GM23338 (cell line): ENCODE measurements at regions not wholly inside any gene's neighbourhood (a gene's known extent, or its start where the extent isn't known, plus 50 kb on each side); places are given as distances from the start of the nearest gene placed in this dataset.

Experiments used
- ATAC-seq: fragments of 200-7000 bp; cut with Tn5 transposase; 3 replicates; pipeline ENCODE4 v1.9.1; 2020
- DNase-seq: peaks from one replicate; pipeline ENCODE4 v3.0.0-alpha.2; 2015; ENCODE audit warnings: low spot score
- H2AFZ ChIP-seq: fragments of 200-600 bp; sonication (generic); 2 replicates; pipeline ENCODE4 v1.8.0; 2016; ENCODE audit warnings: antibody characterized with exemption, mild to moderate bottlenecking, moderate library complexity
- H3F3A ChIP-seq: fragments of 200-600 bp; sonication (generic); replicated peaks from 2 replicates; pipeline ENCODE4 v1.8.0; 2017; ENCODE audit warnings: antibody characterized with exemption, mixed run types, low read depth
- H3K27ac ChIP-seq: fragments of 200-600 bp; sonication (generic); 2 replicates; pipeline ENCODE4 v1.6.1; 2016; ENCODE audit warnings: low read depth
- H3K27me3 ChIP-seq: fragments of 200-600 bp; sonication (generic); 2 replicates; pipeline ENCODE4 v1.8.0; 2016; ENCODE audit warnings: mild to moderate bottlenecking, mixed run types, moderate library complexity; ENCODE audit not compliant: insufficient read depth
- H3K36me3 ChIP-seq: fragments of 200-600 bp; sonication (generic); 2 replicates; pipeline ENCODE4 v1.8.0; 2016; ENCODE audit warnings: mild to moderate bottlenecking; ENCODE audit not compliant: insufficient read depth
- H3K4me1 ChIP-seq: fragments of 200-600 bp; sonication (generic); 2 replicates; pipeline ENCODE4 v1.8.0; 2016; ENCODE audit warnings: mild to moderate bottlenecking, moderate library complexity; ENCODE audit not compliant: insufficient read depth
- H3K4me2 ChIP-seq: fragments of 200-600 bp; sonication (generic); 2 replicates; pipeline ENCODE4 v1.7.1; 2017; ENCODE audit warnings: mixed run types
- H3K4me3 ChIP-seq: fragments of 200-600 bp; sonication (generic); 2 replicates; pipeline ENCODE4 v1.6.1; 2016; ENCODE audit warnings: mixed run types
- H3K79me2 ChIP-seq: fragments of 200-600 bp; sonication (generic); replicated peaks from 2 replicates; pipeline ENCODE4 v1.8.0; 2017; ENCODE audit warnings: mild to moderate bottlenecking; ENCODE audit not compliant: insufficient read depth
- H3K9me2 ChIP-seq: fragments of 200-600 bp; sonication (generic); 2 replicates; pipeline ENCODE4 v1.8.0; 2017; ENCODE audit not compliant: insufficient read depth
- H4K20me1 ChIP-seq: fragments of 200-600 bp; sonication (generic); replicated peaks from 2 replicates; pipeline ENCODE4 v1.8.0; 2017; ENCODE audit warnings: mild to moderate bottlenecking; ENCODE audit not compliant: insufficient read depth
- H3K27ac Mint-ChIP-seq: 2 replicates; pipeline ENCODE4 v1.8.0; 2020; ENCODE audit warnings: inconsistent platforms, mild to moderate bottlenecking, moderate library complexity, mixed read lengths
- H3K27me3 Mint-ChIP-seq: 3 replicates; pipeline ENCODE4 v1.8.0; 2022; ENCODE audit warnings: low read depth, mild to moderate bottlenecking, moderate library complexity, mixed read lengths, inconsistent platforms; ENCODE audit not compliant: insufficient read depth, poor library complexity
- H3K36me3 Mint-ChIP-seq: 3 replicates; pipeline ENCODE4 v1.8.0; 2021; ENCODE audit warnings: low read depth, mild to moderate bottlenecking, inconsistent platforms, moderate library complexity, mixed read lengths
- H3K4me1 Mint-ChIP-seq: 3 replicates; pipeline ENCODE4 v1.8.0; 2020; ENCODE audit warnings: mild to moderate bottlenecking, inconsistent platforms, mixed read lengths
- H3K4me3 Mint-ChIP-seq: 3 replicates; pipeline ENCODE4 v1.8.0; 2021; ENCODE audit warnings: moderate library complexity, mild to moderate bottlenecking, inconsistent platforms, mixed read lengths
- H3K9me3 Mint-ChIP-seq: 3 replicates; pipeline ENCODE4 v1.8.0; 2020; ENCODE audit warnings: moderate library complexity, mild to moderate bottlenecking, inconsistent platforms, mixed read lengths
- CTCF ChIP-seq, 2 experiments: fragments of 200-600 bp in 1 of 2; sonication (generic) in 1 of 2; conservative IDR thresholded peaks; 2 replicates each; pipeline versions ENCODE4 v1.5.1 to v1.6.1; 2016 to 2017; ENCODE audit warnings: antibody characterized with exemption in 2 of 2, low read depth in 2 of 2, mild to moderate bottlenecking in 2 of 2, moderate library complexity in 1 of 2
- EZH2 ChIP-seq: fragments of 200-600 bp; sonication (generic); IDR thresholded peaks from one replicate; pipeline ENCODE4 v1.8.0; 2017; ENCODE audit warnings: antibody characterized with exemption, mild to moderate bottlenecking, low read depth; ENCODE audit not compliant: unreplicated experiment
- JUNB ChIP-seq: IDR thresholded peaks from one replicate; pipeline ENCODE4 v1.6.1; 2016; ENCODE audit warnings: antibody characterized with exemption; ENCODE audit not compliant: unreplicated experiment
- STAT1 ChIP-seq: IDR thresholded peaks from one replicate; pipeline ENCODE4 v1.6.1; 2016; ENCODE audit warnings: antibody characterized with exemption; ENCODE audit not compliant: unreplicated experiment
- ZNF331 ChIP-seq: fragments of 250-450 bp; sonication (Bioruptor Pico); IDR thresholded peaks from 2 replicates; pipeline ENCODE4 v1.5.0; 2020; ENCODE audit warnings: low read depth, mild to moderate bottlenecking, moderate library complexity
- TF ChIP-seq, protein P1 (sequence below): IDR thresholded peaks from 2 replicates; pipeline ENCODE4 v1.6.1; 2016; ENCODE audit warnings: antibody characterized with exemption
- TF ChIP-seq, protein P2 (sequence below): IDR thresholded peaks from one replicate; pipeline ENCODE4 v1.6.1; 2018; ENCODE audit warnings: antibody characterized with exemption; ENCODE audit not compliant: unreplicated experiment
- TF ChIP-seq, protein P3 (sequence below): fragments of 250-450 bp; sonication (Bioruptor Pico); IDR thresholded peaks from 2 replicates; pipeline ENCODE4 v1.5.0; 2020; ENCODE audit warnings: mild to moderate bottlenecking, moderate library complexity

DNA sequence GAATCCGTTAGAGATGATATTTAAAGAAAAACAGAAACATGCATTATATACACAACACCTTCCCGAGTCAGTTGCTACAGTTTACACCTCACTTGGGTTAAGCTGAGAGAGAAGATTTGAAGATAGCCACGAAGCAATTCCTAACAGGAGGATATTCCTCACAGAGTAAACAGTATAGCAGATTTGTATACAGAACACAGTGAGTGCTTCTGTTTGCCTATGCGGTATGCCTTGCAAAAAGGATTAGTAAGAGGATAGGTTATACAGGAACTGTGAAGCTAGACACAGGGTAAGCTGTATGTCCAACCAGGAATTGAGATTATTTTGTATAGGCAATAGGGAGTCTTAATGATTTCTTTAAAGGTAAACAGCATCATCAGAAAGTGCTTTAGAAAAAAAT lies 471.8 kb downstream of the LIG4 start:
- no peaks in the 10 kb centered on the region; the same call in 1 of the 2 replicates for H4K20me1 ChIP-seq
- DNase-seq (no peak), ATAC-seq (no peak)
- H3K9me2 ChIP-seq: no peaks in the 10 kb centered on the region
- Mint-ChIP-seq H3K9me3 (peaks cover 4% of the 10 kb centered on the region; the same call in 1 of the 3 replicates), H3K4me1 (peaks cover 10% of the 10 kb centered on the region), H3K36me3 (no peaks in the 10 kb centered on the region), H3K4me3 (no peak overlapping the region), H3K27me3 (no peaks in the 10 kb centered on the region), H3K27ac (no peak overlapping the region)
- H3K4me1 ChIP-seq: peaks cover 6% of the 10 kb centered on the region; the same call in 1 of the 2 replicates
- H3K27ac ChIP-seq: peak overlapping the region; percentile 30; the same call in 1 of the 2 replicates
- no peaks in the 10 kb centered on the region for H3K36me3 ChIP-seq
- no peaks in the 10 kb centered on the region for H3K79me2 ChIP-seq
- H3F3A ChIP-seq: no peaks in the 10 kb centered on the region
- no peak overlapping the region for H3K4me2 ChIP-seq
- H3K4me3 ChIP-seq: no peak overlapping the region
- H2AFZ ChIP-seq: no peak overlapping the region
- H3K27me3 ChIP-seq: no peaks in the 10 kb centered on the region
- TF ChIP-seq JUNB (no peak), EZH2 (no peak), STAT1 (no peak), CTCF (conservative IDR thresholded peaks at IDR 0.05; ENCODE audit: low read depth in 2 of 2) (no peak)
- TF ChIP-seq, protein P1, sequence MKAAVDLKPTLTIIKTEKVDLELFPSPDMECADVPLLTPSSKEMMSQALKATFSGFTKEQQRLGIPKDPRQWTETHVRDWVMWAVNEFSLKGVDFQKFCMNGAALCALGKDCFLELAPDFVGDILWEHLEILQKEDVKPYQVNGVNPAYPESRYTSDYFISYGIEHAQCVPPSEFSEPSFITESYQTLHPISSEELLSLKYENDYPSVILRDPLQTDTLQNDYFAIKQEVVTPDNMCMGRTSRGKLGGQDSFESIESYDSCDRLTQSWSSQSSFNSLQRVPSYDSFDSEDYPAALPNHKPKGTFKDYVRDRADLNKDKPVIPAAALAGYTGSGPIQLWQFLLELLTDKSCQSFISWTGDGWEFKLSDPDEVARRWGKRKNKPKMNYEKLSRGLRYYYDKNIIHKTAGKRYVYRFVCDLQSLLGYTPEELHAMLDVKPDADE: no peak
- TF ChIP-seq, protein P2, sequence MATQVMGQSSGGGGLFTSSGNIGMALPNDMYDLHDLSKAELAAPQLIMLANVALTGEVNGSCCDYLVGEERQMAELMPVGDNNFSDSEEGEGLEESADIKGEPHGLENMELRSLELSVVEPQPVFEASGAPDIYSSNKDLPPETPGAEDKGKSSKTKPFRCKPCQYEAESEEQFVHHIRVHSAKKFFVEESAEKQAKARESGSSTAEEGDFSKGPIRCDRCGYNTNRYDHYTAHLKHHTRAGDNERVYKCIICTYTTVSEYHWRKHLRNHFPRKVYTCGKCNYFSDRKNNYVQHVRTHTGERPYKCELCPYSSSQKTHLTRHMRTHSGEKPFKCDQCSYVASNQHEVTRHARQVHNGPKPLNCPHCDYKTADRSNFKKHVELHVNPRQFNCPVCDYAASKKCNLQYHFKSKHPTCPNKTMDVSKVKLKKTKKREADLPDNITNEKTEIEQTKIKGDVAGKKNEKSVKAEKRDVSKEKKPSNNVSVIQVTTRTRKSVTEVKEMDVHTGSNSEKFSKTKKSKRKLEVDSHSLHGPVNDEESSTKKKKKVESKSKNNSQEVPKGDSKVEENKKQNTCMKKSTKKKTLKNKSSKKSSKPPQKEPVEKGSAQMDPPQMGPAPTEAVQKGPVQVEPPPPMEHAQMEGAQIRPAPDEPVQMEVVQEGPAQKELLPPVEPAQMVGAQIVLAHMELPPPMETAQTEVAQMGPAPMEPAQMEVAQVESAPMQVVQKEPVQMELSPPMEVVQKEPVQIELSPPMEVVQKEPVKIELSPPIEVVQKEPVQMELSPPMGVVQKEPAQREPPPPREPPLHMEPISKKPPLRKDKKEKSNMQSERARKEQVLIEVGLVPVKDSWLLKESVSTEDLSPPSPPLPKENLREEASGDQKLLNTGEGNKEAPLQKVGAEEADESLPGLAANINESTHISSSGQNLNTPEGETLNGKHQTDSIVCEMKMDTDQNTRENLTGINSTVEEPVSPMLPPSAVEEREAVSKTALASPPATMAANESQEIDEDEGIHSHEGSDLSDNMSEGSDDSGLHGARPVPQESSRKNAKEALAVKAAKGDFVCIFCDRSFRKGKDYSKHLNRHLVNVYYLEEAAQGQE: no peak

DNA sequence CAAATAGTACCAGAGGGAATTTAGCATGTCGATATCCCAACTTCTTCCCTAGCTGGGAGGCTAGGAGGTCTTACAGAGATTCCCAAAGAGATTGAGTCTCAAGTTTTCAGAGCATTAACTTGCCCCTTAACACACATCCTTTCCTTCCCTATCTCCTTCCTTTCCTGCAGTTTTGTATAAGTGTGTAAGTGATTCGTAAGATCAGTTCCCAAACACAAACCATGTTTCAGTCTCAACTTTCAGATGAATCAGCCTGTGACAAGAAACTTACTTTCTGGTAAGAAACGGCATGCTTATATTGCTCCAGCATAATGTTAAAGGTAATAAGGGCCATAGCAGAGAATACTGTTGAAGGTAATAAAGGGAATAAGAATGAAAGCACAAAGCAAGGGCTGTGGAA lies 472.2 kb downstream of the LIG4 start:
- H3K36me3 Mint-ChIP-seq: no peaks in the 10 kb centered on the region
- no peaks in the 10 kb centered on the region for H3K36me3 ChIP-seq
- ATAC-seq: no peak
- H4K20me1 ChIP-seq: no peaks in the 10 kb centered on the region; the same call in 1 of the 2 replicates
- H3K4me1 Mint-ChIP-seq: peaks cover 10% of the 10 kb centered on the region
- H3K27ac Mint-ChIP-seq: no peak overlapping the region
- peak overlapping the region; percentile 30; the same call in 1 of the 2 replicates for H3K27ac ChIP-seq
- H2AFZ ChIP-seq: no peak overlapping the region
- H3K9me2 ChIP-seq: no peaks in the 10 kb centered on the region
- DNase-seq: no peak
- no peaks in the 10 kb centered on the region; the same call in 1 of the 2 replicates for H3K79me2 ChIP-seq
- H3K4me3 ChIP-seq: no peak overlapping the region
- peaks cover 4% of the 10 kb centered on the region; the same call in 1 of the 3 replicates for H3K9me3 Mint-ChIP-seq
- H3F3A ChIP-seq: no peaks in the 10 kb centered on the region
- H3K4me3 Mint-ChIP-seq: no peak overlapping the region
- H3K27me3 Mint-ChIP-seq: no peaks in the 10 kb centered on the region
- no peaks in the 10 kb centered on the region for H3K27me3 ChIP-seq
- no peak overlapping the region for H3K4me2 ChIP-seq
- H3K4me1 ChIP-seq: peaks cover 6% of the 10 kb centered on the region; the same call in 1 of the 2 replicates
- TF ChIP-seq, protein P1: no peak
- no peak for TF ChIP-seq ZNF331
- TF ChIP-seq, protein P3, sequence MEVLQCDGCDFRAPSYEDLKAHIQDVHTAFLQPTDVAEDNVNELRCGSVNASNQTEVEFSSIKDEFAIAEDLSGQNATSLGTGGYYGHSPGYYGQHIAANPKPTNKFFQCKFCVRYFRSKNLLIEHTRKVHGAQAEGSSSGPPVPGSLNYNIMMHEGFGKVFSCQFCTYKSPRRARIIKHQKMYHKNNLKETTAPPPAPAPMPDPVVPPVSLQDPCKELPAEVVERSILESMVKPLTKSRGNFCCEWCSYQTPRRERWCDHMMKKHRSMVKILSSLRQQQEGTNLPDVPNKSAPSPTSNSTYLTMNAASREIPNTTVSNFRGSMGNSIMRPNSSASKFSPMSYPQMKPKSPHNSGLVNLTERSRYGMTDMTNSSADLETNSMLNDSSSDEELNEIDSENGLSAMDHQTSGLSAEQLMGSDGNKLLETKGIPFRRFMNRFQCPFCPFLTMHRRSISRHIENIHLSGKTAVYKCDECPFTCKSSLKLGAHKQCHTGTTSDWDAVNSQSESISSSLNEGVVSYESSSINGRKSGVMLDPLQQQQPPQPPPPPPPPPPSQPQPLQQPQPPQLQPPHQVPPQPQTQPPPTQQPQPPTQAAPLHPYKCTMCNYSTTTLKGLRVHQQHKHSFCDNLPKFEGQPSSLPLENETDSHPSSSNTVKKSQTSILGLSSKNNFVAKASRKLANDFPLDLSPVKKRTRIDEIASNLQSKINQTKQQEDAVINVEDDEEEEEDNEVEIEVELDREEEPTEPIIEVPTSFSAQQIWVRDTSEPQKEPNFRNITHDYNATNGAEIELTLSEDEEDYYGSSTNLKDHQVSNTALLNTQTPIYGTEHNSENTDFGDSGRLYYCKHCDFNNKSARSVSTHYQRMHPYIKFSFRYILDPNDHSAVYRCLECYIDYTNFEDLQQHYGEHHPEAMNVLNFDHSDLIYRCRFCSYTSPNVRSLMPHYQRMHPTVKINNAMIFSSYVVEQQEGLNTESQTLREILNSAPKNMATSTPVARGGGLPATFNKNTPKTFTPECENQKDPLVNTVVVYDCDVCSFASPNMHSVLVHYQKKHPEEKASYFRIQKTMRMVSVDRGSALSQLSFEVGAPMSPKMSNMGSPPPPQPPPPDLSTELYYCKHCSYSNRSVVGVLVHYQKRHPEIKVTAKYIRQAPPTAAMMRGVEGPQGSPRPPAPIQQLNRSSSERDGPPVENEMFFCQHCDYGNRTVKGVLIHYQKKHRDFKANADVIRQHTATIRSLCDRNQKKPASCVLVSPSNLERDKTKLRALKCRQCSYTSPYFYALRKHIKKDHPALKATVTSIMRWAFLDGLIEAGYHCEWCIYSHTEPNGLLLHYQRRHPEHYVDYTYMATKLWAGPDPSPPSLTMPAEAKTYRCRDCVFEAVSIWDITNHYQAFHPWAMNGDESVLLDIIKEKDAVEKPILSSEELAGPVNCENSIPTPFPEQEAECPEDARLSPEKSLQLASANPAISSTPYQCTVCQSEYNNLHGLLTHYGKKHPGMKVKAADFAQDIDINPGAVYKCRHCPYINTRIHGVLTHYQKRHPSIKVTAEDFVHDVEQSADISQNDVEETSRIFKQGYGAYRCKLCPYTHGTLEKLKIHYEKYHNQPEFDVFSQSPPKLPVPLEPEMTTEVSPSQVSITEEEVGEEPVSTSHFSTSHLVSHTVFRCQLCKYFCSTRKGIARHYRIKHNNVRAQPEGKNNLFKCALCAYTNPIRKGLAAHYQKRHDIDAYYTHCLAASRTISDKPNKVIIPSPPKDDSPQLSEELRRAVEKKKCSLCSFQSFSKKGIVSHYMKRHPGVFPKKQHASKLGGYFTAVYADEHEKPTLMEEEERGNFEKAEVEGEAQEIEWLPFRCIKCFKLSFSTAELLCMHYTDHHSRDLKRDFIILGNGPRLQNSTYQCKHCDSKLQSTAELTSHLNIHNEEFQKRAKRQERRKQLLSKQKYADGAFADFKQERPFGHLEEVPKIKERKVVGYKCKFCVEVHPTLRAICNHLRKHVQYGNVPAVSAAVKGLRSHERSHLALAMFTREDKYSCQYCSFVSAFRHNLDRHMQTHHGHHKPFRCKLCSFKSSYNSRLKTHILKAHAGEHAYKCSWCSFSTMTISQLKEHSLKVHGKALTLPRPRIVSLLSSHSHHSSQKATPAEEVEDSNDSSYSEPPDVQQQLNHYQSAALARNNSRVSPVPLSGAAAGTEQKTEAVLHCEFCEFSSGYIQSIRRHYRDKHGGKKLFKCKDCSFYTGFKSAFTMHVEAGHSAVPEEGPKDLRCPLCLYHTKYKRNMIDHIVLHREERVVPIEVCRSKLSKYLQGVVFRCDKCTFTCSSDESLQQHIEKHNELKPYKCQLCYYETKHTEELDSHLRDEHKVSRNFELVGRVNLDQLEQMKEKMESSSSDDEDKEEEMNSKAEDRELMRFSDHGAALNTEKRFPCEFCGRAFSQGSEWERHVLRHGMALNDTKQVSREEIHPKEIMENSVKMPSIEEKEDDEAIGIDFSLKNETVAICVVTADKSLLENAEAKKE (CRISPR knock-in tag): no peak
